Activated T-cell treated with anti-CD3 and anti-CD28 coated beads for 4 hours (primary cell): ENCODE measurements at regions not wholly inside any gene's neighbourhood (a gene's known extent, or its start where the extent isn't known, plus 50 kb on each side); places are given as distances from the start of the nearest gene placed in this dataset.

Source experiments
- DNase-seq: peaks from one replicate; pipeline ENCODE4 v3.0.0-alpha.2; 2020

GRCh38 chr10:57776688-57777432, 490.8 kb downstream of the IPMK start:
- DNase-seq = no peak

DNA sequence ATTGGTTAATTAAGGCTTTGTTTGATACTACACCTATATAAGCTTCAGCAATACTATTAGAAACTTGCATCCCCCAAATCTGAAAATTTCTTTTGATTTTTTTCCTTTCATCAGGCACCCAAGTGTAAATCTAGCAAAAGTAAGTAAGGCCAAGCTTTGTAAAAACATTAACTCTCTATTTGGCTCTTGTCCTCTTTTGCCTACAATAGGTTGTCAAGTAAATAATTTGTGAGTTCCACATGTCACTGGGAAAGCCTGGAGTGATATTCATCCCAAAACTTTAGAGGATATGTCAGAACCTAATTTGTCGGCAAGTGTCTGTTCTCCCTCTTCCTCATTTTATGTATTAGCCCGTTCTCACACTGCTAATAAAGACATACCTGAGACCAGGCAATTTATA, 492.4 kb downstream of the IPMK start:
- no peak for DNase-seq

GRCh38 chr10:57769298-57769697, 498.4 kb downstream of the IPMK start:
- no peak for DNase-seq

- DNase-seq = no peak
These were observed 507.9 kb downstream of the IPMK start for GRCh38 chr10:57759777-57760176.

DNA sequence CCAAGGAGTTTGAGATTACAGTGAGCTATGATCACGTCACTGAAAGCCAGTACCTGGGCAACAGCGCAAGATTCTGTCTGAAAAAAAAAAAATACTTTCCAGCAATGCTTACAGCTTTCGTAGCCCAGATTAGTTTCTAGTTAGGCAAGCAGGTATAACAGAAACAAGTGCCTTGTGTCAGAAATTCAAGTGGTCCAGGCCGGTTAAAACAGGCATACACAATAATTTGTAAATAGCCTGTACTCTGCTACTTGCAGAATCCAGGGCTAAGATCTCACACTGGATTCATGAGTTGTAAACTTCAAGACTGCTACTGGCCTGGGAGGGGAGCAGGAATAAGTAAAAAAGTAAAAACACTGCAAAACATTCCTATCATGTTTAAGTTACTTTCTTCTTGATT, 512.9 kb downstream of the IPMK start:
- no peak for DNase-seq

- DNase-seq = no peak
These were observed 524.0 kb downstream of the IPMK start for GRCh38 chr10:57743711-57744110.

- DNase-seq = no peak
These were observed 525.9 kb downstream of the IPMK start for GRCh38 chr10:57741751-57742150.

GRCh38 chr10:57723305-57723704, 544.4 kb downstream of the IPMK start:
- no peak for DNase-seq

- DNase-seq = no peak
These were observed 550.8 kb downstream of the IPMK start for GRCh38 chr10:57716884-57717283.

GRCh38 chr10:57715233-57715632, 552.5 kb downstream of the IPMK start:
- DNase-seq = no peak

DNA sequence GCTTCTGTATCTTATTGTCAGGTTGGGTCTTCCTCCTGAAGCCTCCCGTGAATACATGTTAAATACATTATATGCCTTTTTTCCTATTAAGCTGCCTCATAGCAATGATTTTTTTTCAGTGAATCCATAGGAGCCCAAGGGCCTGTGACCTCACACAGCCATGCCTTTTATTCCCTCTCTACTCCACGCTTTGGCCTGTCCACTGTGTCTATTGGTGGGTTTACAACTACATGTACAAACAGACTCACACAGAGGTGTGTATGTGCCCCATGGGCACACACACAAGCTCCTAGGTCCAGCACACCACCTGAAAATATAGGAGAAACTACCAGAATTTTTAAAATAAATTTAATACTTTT, 560.4 kb downstream of the IPMK start:
- no peak for DNase-seq

GRCh38 chr10:57706576-57707299, 561.0 kb downstream of the IPMK start:
- DNase-seq = no peak

- no peak for DNase-seq
These were observed 561.7 kb downstream of the IPMK start for GRCh38 chr10:57706016-57706415.

GRCh38 chr10:57699944-57700343, 567.8 kb downstream of the IPMK start:
- no peak for DNase-seq

GRCh38 chr10:57696641-57697040, 571.1 kb downstream of the IPMK start:
- no peak for DNase-seq

GRCh38 chr10:57694956-57695608, 572.6 kb downstream of the IPMK start:
- DNase-seq = no peak

GRCh38 chr10:57692255-57692980, 575.3 kb downstream of the IPMK start:
- no peak for DNase-seq

DNA sequence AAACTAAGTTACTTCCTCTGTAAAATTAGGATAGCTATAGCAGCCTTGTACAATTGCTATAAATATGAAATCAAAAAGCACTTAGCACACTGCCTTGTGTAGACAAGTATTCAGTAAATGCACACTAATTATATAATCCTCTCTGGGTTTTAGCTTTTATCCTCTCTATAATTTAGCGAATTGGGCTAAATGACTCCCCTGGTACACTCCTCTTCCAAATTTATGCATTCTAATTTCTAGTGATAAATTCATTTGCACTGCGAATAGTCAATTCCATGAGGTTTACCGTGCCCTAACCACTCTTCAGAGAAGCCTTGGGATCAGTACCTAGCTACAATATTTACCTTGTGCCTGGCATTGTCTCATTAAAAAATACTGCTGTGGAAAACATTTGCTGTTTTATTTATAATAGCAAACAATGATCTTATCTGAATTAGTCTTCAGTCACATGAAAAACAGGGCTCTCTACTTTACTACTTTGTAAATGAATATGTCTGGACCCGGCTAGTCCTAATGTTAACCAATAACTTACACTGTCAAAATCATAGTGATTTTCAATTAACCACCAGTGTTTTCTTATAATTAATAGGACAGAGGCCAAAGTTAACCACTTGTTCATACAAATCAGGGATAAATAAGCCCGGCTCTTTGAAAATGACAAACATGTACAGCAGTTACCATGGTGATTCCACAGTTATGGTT, 577.9 kb downstream of the IPMK start:
- DNase-seq = no peak

- DNase-seq = no peak
These were observed 587.8 kb downstream of the IPMK start for GRCh38 chr10:57679916-57680315.

GRCh38 chr10:57675125-57675524, 592.6 kb downstream of the IPMK start:
- no peak for DNase-seq

DNA sequence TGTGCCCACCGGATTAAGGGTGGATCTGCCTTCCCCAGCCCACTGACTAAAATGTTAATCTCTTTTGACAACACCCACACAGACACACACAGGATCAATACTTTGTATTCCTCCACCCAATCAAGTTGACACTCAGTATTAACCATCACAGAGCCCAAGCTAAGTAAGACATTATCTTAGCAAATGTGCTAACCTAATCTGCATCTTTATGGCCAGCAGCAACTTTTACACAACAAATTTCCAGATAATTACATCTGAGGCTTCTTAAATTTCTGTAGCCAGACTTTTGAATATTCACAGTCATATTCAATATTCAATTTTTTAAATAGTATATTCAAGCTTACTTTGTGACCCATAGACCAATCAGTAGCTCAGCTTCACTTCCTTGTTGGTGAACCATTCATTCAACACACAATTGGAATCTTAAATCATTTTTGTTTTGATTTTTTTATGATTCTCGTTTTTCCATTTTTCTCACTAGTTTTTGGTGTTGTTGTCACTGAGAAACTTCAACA, 594.2 kb downstream of the IPMK start:
- DNase-seq = no peak

DNA sequence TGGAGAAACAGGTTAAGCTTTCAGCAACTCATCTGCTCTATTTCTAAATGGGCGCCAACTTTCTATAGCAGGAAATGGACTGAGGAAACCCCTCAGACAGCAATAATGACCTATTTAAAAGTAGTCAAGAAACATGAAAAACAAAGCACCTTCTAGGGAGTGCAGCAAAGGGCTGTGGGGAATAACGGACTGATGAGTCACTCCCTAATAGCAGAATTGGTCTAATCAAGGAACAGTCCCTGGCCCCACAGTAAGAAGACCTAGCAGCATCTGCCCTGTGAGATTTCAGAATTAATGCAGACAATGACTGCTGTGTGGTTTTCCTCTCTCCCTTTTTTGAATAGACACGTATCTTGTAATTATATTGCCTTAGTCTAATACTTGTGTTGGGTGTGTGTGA, 602.9 kb downstream of the IPMK start:
- no peak for DNase-seq

DNA sequence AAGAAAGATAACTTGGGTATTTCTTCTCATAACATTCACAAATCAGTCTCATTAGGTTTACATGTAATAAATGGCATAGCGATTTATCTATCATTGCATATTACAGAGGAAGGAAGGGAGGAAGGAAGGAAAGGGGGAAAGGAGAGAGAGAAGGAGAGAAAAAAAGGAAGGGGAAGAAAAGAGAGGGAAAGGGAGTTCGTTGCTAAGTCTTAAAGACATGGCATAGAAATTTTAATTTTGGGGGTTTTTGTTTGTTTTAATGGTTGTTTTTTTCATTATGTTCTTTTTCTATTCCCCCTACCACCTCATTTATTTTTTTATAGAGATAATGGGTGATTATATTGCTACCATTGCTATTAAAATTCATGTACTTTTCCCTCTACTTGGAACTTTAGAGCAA, 604.3 kb downstream of the IPMK start:
- no peak for DNase-seq
